ENCODE measurements at regions not wholly inside any gene's neighbourhood (a gene's known extent, or its start where the extent isn't known, plus 50 kb on each side); places are given as distances from the start of the nearest gene placed in this dataset.

- no peak overlapping the region for H3K4me3 Mint-ChIP-seq
- no peak for TF ChIP-seq CTCF (IDR thresholded peaks at IDR 0.05; ENCODE audit: unreplicated experiment in 3 of 3)
- H3K27me3 Mint-ChIP-seq (ENCODE audit: low read depth): peaks cover 12% of the 10 kb centered on the region
- H3K27ac Mint-ChIP-seq: no peak overlapping the region
- no peaks in the 10 kb centered on the region for H3K36me3 Mint-ChIP-seq (ENCODE audit: low read depth)
- H3K4me1 Mint-ChIP-seq: peaks cover 4% of the 10 kb centered on the region
- peaks cover 6% of the 10 kb centered on the region for H3K9me3 Mint-ChIP-seq
Observed at GRCh38 chr6:159487636-159488035, 205.4 kb downstream of the SOD2 start.

DNA sequence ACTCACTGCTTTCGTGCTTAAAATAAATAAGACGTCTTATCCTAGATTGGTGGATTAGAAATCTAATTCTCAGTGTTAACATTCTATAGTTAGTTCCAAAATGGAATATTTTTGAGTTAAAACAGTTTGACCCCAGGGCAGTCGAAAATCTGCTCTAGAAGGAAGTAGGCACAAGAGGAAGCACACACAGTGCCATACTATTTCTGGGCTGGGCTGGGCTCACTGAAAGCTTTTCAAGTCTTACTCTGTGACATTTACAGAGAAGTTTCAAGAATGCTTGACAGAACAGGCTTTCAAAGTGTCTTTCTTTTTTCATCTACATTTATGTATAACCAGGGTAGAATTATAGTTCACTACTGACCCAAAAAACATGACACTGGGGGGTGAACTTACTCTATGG, 209.8 kb downstream of the SOD2 start:
- peaks cover 2% of the 10 kb centered on the region for H3K27me3 Mint-ChIP-seq (ENCODE audit: low read depth)
- TF ChIP-seq CTCF (IDR thresholded peaks at IDR 0.05; ENCODE audit: unreplicated experiment in 3 of 3): no peak
- H3K4me1 Mint-ChIP-seq: no peaks in the 10 kb centered on the region
- H3K27ac Mint-ChIP-seq: no peak overlapping the region
- H3K9me3 Mint-ChIP-seq: peaks cover 24% of the 10 kb centered on the region
- no peak overlapping the region for H3K4me3 Mint-ChIP-seq
- H3K36me3 Mint-ChIP-seq (ENCODE audit: low read depth): no peaks in the 10 kb centered on the region

DNA sequence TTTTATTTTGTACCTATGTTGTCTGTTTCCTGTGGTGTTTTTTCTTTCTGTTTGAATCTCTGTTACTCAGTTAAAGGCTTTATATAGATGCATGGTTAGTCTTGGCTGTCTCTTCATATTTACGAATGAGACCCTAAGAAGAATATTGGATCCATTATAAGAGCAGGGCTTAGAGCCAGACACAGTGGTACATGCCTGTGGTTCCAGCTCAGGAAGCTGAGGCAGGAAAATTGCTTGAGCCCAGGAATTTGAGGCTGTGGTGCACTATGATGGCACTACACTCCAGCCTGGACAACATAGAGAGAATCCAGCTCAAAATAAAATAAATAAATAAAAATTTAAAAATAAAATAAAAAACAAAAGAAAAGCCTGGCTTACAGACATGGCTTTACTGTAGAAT, 211.1 kb downstream of the SOD2 start:
- H3K9me3 Mint-ChIP-seq: peaks cover 22% of the 10 kb centered on the region
- no peak overlapping the region for H3K4me3 Mint-ChIP-seq
- TF ChIP-seq CTCF (IDR thresholded peaks at IDR 0.05; ENCODE audit: unreplicated experiment in 3 of 3): no peak
- no peaks in the 10 kb centered on the region for H3K27me3 Mint-ChIP-seq (ENCODE audit: low read depth)
- H3K36me3 Mint-ChIP-seq (ENCODE audit: low read depth): no peaks in the 10 kb centered on the region
- H3K27ac Mint-ChIP-seq: no peak overlapping the region
- no peaks in the 10 kb centered on the region for H3K4me1 Mint-ChIP-seq

DNA sequence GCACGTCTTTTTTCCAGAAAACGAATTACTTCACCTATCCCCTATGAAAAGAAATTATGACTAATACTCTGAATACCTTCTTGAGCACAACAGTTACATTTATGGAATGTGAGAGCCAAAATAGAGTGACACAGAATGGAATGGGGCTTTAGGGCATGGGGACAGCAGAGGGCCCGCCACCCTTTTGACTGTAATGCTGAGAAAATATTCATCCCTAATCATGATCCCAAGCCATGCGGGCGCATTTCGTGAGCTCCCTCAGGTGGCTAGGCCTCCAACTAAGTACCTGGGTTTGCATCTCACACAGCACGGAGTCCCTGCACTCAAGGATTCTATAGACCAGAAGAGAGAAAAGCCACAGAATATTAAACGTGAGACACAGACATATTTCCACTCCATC, 212.6 kb downstream of the SOD2 start:
- no peak for TF ChIP-seq CTCF (IDR thresholded peaks at IDR 0.05; ENCODE audit: unreplicated experiment in 3 of 3)
- no peaks in the 10 kb centered on the region for H3K27me3 Mint-ChIP-seq (ENCODE audit: low read depth)
- no peaks in the 10 kb centered on the region for H3K36me3 Mint-ChIP-seq (ENCODE audit: low read depth)
- no peak overlapping the region for H3K27ac Mint-ChIP-seq
- H3K4me3 Mint-ChIP-seq: no peak overlapping the region
- no peaks in the 10 kb centered on the region for H3K4me1 Mint-ChIP-seq
- peaks cover 25% of the 10 kb centered on the region for H3K9me3 Mint-ChIP-seq

GRCh38 chr6:159479146-159479545, 213.9 kb downstream of the SOD2 start:
- TF ChIP-seq CTCF (IDR thresholded peaks at IDR 0.05; ENCODE audit: unreplicated experiment in 3 of 3): no peak
- Mint-ChIP-seq H3K9me3 (peaks cover 25% of the 10 kb centered on the region), H3K36me3 (ENCODE audit: low read depth) (no peaks in the 10 kb centered on the region), H3K27me3 (ENCODE audit: low read depth) (no peaks in the 10 kb centered on the region), H3K27ac (no peak overlapping the region), H3K4me1 (no peaks in the 10 kb centered on the region), H3K4me3 (no peak overlapping the region)

- Mint-ChIP-seq H3K27ac (peak overlapping the region in 2 of 3 experiments; percentile 44 to 62), H3K36me3 (ENCODE audit: low read depth) (no peaks in the 10 kb centered on the region), H3K9me3 (peaks cover 26% of the 10 kb centered on the region), H3K4me1 (no peaks in the 10 kb centered on the region), H3K4me3 (no peak overlapping the region), H3K27me3 (ENCODE audit: low read depth) (no peaks in the 10 kb centered on the region)
- no peak for TF ChIP-seq CTCF (IDR thresholded peaks at IDR 0.05; ENCODE audit: unreplicated experiment in 3 of 3)
Observed at GRCh38 chr6:159473475-159474263, 219.4 kb downstream of the SOD2 start.
